Activated naive CD8-positive, alpha-beta T cell treated with anti-CD3 and anti-CD28 coated beads, Interleukin-2, amount 10 ng/mL, durations not matched to agents 7 days and 5 days (primary cell): ENCODE measurements at regions not wholly inside any gene's neighbourhood (a gene's known extent, or its start where the extent isn't known, plus 50 kb on each side); places are given as distances from the start of the nearest gene placed in this dataset.
"Not testable (repeated sequence)": the region's sequence is repeated elsewhere in the genome, so short reads cannot be mapped to it uniquely, and the experiment has no call there.

Experiments used
- ATAC-seq: fragments of 150-1000 bp; cut with Tn5 transposase; one replicate; pipeline ENCODE4 v1.10.0; 2021; ENCODE audit warnings: low read depth, moderate library complexity
- POLR2A ChIA-PET: fragments of 350-600 bp; sonication (Branson Sonifier 250); formaldehyde crosslinking; loops from one replicate; lab custom pipeline; 2021; ENCODE audit warnings: antibody characterized with exemption; lab: Charles Lee
- DNase-seq: peaks from one replicate; pipeline ENCODE4 v3.0.0; 2021
- H3K27ac Mint-ChIP-seq: one replicate; pipeline ENCODE4 v1.8.0; 2022; ENCODE audit warnings: mild to moderate bottlenecking, mixed read lengths
- H3K27me3 Mint-ChIP-seq: one replicate; pipeline ENCODE4 v1.8.0; 2022; ENCODE audit warnings: mild to moderate bottlenecking, moderate library complexity, mixed read lengths
- H3K36me3 Mint-ChIP-seq: one replicate; pipeline ENCODE4 v1.8.0; 2021; ENCODE audit warnings: mild to moderate bottlenecking, mixed read lengths
- H3K4me1 Mint-ChIP-seq: one replicate; pipeline ENCODE4 v1.8.0; 2021; ENCODE audit warnings: mixed read lengths
- H3K4me3 Mint-ChIP-seq: one replicate; pipeline ENCODE4 v1.8.0; 2022; ENCODE audit warnings: mild to moderate bottlenecking, moderate library complexity, mixed read lengths
- H3K9me3 Mint-ChIP-seq: one replicate; pipeline ENCODE4 v1.8.0; 2021; ENCODE audit warnings: mixed read lengths

- DNase-seq (no peak), ATAC-seq (no peak)
- POLR2A ChIA-PET = no interaction called here
- Mint-ChIP-seq H3K9me3 (no peaks in the 10 kb centered on the region), H3K4me3 (no peak overlapping the region), H3K27ac (no peak overlapping the region), H3K36me3 (no peaks in the 10 kb centered on the region), H3K27me3 (peaks cover 2% of the 10 kb centered on the region), H3K4me1 (no peaks in the 10 kb centered on the region)
These were observed 336.8 kb downstream of the ARL4A start for GRCh38 chr7:13024121-13024674.

GRCh38 chr7:13025043-13025442 lies 337.6 kb downstream of the ARL4A start:
- ATAC-seq, H3K9me3 Mint-ChIP-seq, H3K27me3 Mint-ChIP-seq, H3K27ac Mint-ChIP-seq, POLR2A ChIA-PET, H3K4me3 Mint-ChIP-seq, DNase-seq, H3K4me1 Mint-ChIP-seq, H3K36me3 Mint-ChIP-seq: not testable (repeated sequence)

- Mint-ChIP-seq H3K4me3 (no peak overlapping the region), H3K36me3 (no peaks in the 10 kb centered on the region), H3K27ac (no peak overlapping the region), H3K27me3 (peaks cover 2% of the 10 kb centered on the region), H3K9me3 (no peaks in the 10 kb centered on the region), H3K4me1 (no peaks in the 10 kb centered on the region)
- ATAC-seq (no peak), DNase-seq (no peak)
- POLR2A ChIA-PET = no interaction called here
These were observed 339.9 kb downstream of the ARL4A start for GRCh38 chr7:13027321-13027720.

- no peaks in the 10 kb centered on the region for H3K36me3 Mint-ChIP-seq
- POLR2A ChIA-PET = no interaction called here
- DNase-seq = no peak
- no peaks in the 10 kb centered on the region for H3K9me3 Mint-ChIP-seq
- H3K4me3 Mint-ChIP-seq = no peak overlapping the region
- ATAC-seq = no peak
- no peaks in the 10 kb centered on the region for H3K4me1 Mint-ChIP-seq
- H3K27ac Mint-ChIP-seq = no peak overlapping the region
- peaks cover 2% of the 10 kb centered on the region for H3K27me3 Mint-ChIP-seq
These were observed 340.8 kb downstream of the ARL4A start for GRCh38 chr7:13028036-13028824.

- no peaks in the 10 kb centered on the region for H3K4me1 Mint-ChIP-seq
- DNase-seq (no peak), ATAC-seq (no peak)
- H3K27ac Mint-ChIP-seq = no peak overlapping the region
- no peaks in the 10 kb centered on the region for H3K36me3 Mint-ChIP-seq
- peaks cover 2% of the 10 kb centered on the region for H3K27me3 Mint-ChIP-seq
- no peaks in the 10 kb centered on the region for H3K9me3 Mint-ChIP-seq
- POLR2A ChIA-PET = no interaction called here
- H3K4me3 Mint-ChIP-seq = no peak overlapping the region
These were observed 341.3 kb downstream of the ARL4A start for GRCh38 chr7:13028825-13029099.

GRCh38 chr7:13031468-13031867 lies 344.0 kb downstream of the ARL4A start:
- Mint-ChIP-seq H3K4me3 (no peak overlapping the region), H3K27ac (no peak overlapping the region), H3K9me3 (no peaks in the 10 kb centered on the region), H3K4me1 (no peaks in the 10 kb centered on the region), H3K36me3 (no peaks in the 10 kb centered on the region), H3K27me3 (peaks cover 2% of the 10 kb centered on the region)
- ATAC-seq (no peak), DNase-seq (no peak)
- POLR2A ChIA-PET = no interaction called here

- H3K27ac Mint-ChIP-seq = no peak overlapping the region
- peaks cover 2% of the 10 kb centered on the region for H3K27me3 Mint-ChIP-seq
- H3K4me3 Mint-ChIP-seq = no peak overlapping the region
- H3K36me3 Mint-ChIP-seq = no peaks in the 10 kb centered on the region
- no peak for ATAC-seq
- DNase-seq = no peak
- H3K9me3 Mint-ChIP-seq = no peaks in the 10 kb centered on the region
- POLR2A ChIA-PET = no interaction called here
- H3K4me1 Mint-ChIP-seq = no peaks in the 10 kb centered on the region
These were observed 344.7 kb downstream of the ARL4A start for GRCh38 chr7:13032084-13032483.

- H3K27ac Mint-ChIP-seq = no peak overlapping the region
- peaks cover 7% of the 10 kb centered on the region for H3K27me3 Mint-ChIP-seq
- H3K4me3 Mint-ChIP-seq = no peak overlapping the region
- no peaks in the 10 kb centered on the region for H3K36me3 Mint-ChIP-seq
- DNase-seq (no peak), ATAC-seq (no peak)
- no peaks in the 10 kb centered on the region for H3K4me1 Mint-ChIP-seq
- POLR2A ChIA-PET = no interaction called here
- no peaks in the 10 kb centered on the region for H3K9me3 Mint-ChIP-seq
These were observed 345.1 kb downstream of the ARL4A start for GRCh38 chr7:13032576-13032975.

GRCh38 chr7:13034693-13035092 lies 347.3 kb downstream of the ARL4A start:
- DNase-seq (no peak), ATAC-seq (no peak)
- H3K4me1 Mint-ChIP-seq = no peaks in the 10 kb centered on the region
- no peak overlapping the region for H3K4me3 Mint-ChIP-seq
- POLR2A ChIA-PET = no interaction called here
- no peaks in the 10 kb centered on the region for H3K9me3 Mint-ChIP-seq
- H3K36me3 Mint-ChIP-seq = no peaks in the 10 kb centered on the region
- no peak overlapping the region for H3K27ac Mint-ChIP-seq
- H3K27me3 Mint-ChIP-seq = peaks cover 7% of the 10 kb centered on the region

- Mint-ChIP-seq H3K27me3 (peaks cover 7% of the 10 kb centered on the region), H3K9me3 (no peaks in the 10 kb centered on the region)
- no peak for ATAC-seq
These were observed 347.8 kb downstream of the ARL4A start for GRCh38 chr7:13035233-13035632.

GRCh38 chr7:13036256-13036780 lies 348.9 kb downstream of the ARL4A start:
- Mint-ChIP-seq H3K27me3 (peaks cover 7% of the 10 kb centered on the region), H3K36me3 (no peaks in the 10 kb centered on the region), H3K4me1 (no peaks in the 10 kb centered on the region), H3K9me3 (no peaks in the 10 kb centered on the region), H3K27ac (no peak overlapping the region), H3K4me3 (no peak overlapping the region)
- POLR2A ChIA-PET = no interaction called here
- no peak for ATAC-seq
- DNase-seq = no peak

More at GRCh38 chr7:13035233-13035632, 347.8 kb downstream of the ARL4A start:
- no peaks in the 10 kb centered on the region for H3K36me3 Mint-ChIP-seq
- no peak overlapping the region for H3K27ac Mint-ChIP-seq
- DNase-seq = no peak
- no peak overlapping the region for H3K4me3 Mint-ChIP-seq
- POLR2A ChIA-PET = no interaction called here
- no peaks in the 10 kb centered on the region for H3K4me1 Mint-ChIP-seq

GRCh38 chr7:13037216-13037615 lies 349.8 kb downstream of the ARL4A start:
- H3K9me3 Mint-ChIP-seq = no peaks in the 10 kb centered on the region
- H3K4me3 Mint-ChIP-seq = no peak overlapping the region
- peaks cover 7% of the 10 kb centered on the region for H3K27me3 Mint-ChIP-seq
- no peaks in the 10 kb centered on the region for H3K4me1 Mint-ChIP-seq
- POLR2A ChIA-PET = no interaction called here
- H3K27ac Mint-ChIP-seq = no peak overlapping the region
- DNase-seq (no peak), ATAC-seq (no peak)
- no peaks in the 10 kb centered on the region for H3K36me3 Mint-ChIP-seq

- Mint-ChIP-seq H3K27ac (no peak overlapping the region), H3K36me3 (no peaks in the 10 kb centered on the region)
- no peak for ATAC-seq
These were observed 354.0 kb downstream of the ARL4A start for GRCh38 chr7:13041368-13041988.

More at GRCh38 chr7:13041368-13041988, 354.0 kb downstream of the ARL4A start:
- Mint-ChIP-seq H3K9me3 (no peaks in the 10 kb centered on the region), H3K4me3 (no peak overlapping the region), H3K27me3 (peaks cover 10% of the 10 kb centered on the region), H3K4me1 (no peaks in the 10 kb centered on the region)
- POLR2A ChIA-PET = no interaction called here
- DNase-seq = no peak
